T-cell (primary cell): ENCODE measurements at regions not wholly inside any gene's neighbourhood (a gene's known extent, or its start where the extent isn't known, plus 50 kb on each side); places are given as distances from the start of the nearest gene placed in this dataset.

Source experiments
- ATAC-seq, 4 experiments: fragments of 200-7000 bp in 3 of 4; fragments of 150-1000 bp in 1 of 4; cut with Tn5 transposase; replicated peaks in 1 of 4; 1 replicate in 3 of 4; 2 replicates in 1 of 4; pipeline ENCODE4 v1.10.0; 2021; ENCODE audit warnings: moderate library complexity in 3 of 4, mild to moderate bottlenecking in 2 of 4, moderate number of reproducible peaks in 1 of 4
- CTCF ChIA-PET, 2 donors: fragments of 300-600 bp; sonication (Branson Sonifier 250); formaldehyde crosslinking; loops; one replicate each; lab custom pipeline; 2022; ENCODE audit warnings: antibody characterized with exemption in 2 of 2; lab: Charles Lee
- POLR2A ChIA-PET, 2 donors: fragments of 300-600 bp; sonication (Branson Sonifier 250); formaldehyde crosslinking; loops; one replicate each; lab custom pipeline; 2022; ENCODE audit warnings: antibody characterized with exemption in 2 of 2; lab: Charles Lee
- DNase-seq, 35 experiments: peaks; one replicate each; pipeline versions ENCODE4 v3.0.0 to v3.0.0-alpha.2; 2013 to 2023
- H3K27ac ChIP-seq: one replicate; pipeline ENCODE4 v1.5.1; 2013; ENCODE audit warnings: low read length
- H3K27me3 ChIP-seq, 2 experiments: replicated peaks in 1 of 2; 1 replicate in 1 of 2; 2 replicates in 1 of 2; pipeline versions ENCODE4 v1.6.1 to v1.7.0; 2013; ENCODE audit warnings: low read length in 1 of 2, mixed read lengths in 1 of 2; ENCODE audit not compliant: control insufficient read depth in 2 of 2, insufficient read depth in 2 of 2; ENCODE audit errors: extremely low read depth in 1 of 2
- H3K36me3 ChIP-seq, 2 donors: 1 replicate in 1 of 2; 2 replicates in 1 of 2; pipeline versions ENCODE4 v1.6.1 to v1.7.0; 2013; ENCODE audit warnings: low read length in 1 of 2; ENCODE audit not compliant: control insufficient read depth in 2 of 2, insufficient read depth in 1 of 2; ENCODE audit errors: extremely low read depth in 1 of 2
- H3K4me1 ChIP-seq, 2 experiments: 1 replicate in 1 of 2; 2 replicates in 1 of 2; pipeline versions ENCODE4 v1.6.1 to v1.7.0; 2013; ENCODE audit warnings: low read length in 2 of 2, mixed read lengths in 1 of 2; ENCODE audit not compliant: insufficient read depth in 2 of 2, control insufficient read depth in 1 of 2; ENCODE audit errors: extremely low read depth in 1 of 2
- H3K4me3 ChIP-seq, 2 donors: 1 replicate in 1 of 2; 2 replicates in 1 of 2; pipeline versions ENCODE4 v1.5.1 to v1.7.0; 2013; ENCODE audit warnings: mild to moderate bottlenecking in 2 of 2, low read length in 1 of 2, moderate library complexity in 1 of 2; ENCODE audit not compliant: control insufficient read depth in 1 of 2; ENCODE audit errors: extremely low read depth in 1 of 2
- H3K9me3 ChIP-seq: 2 replicates; pipeline ENCODE4 v1.7.0; 2013
- H3K27ac Mint-ChIP-seq, 2 donors: one replicate each; pipeline ENCODE4 v1.8.0; 2020 to 2021; ENCODE audit warnings: mild to moderate bottlenecking in 2 of 2, mixed read lengths in 2 of 2
- H3K27me3 Mint-ChIP-seq, 2 donors: one replicate each; pipeline ENCODE4 v1.8.0; 2021 to 2022; ENCODE audit warnings: mixed read lengths in 2 of 2
- H3K36me3 Mint-ChIP-seq: one replicate; pipeline ENCODE4 v1.8.0; 2021; ENCODE audit warnings: mixed read lengths
- H3K4me1 Mint-ChIP-seq, 3 donors: one replicate each; pipeline ENCODE4 v1.8.0; 2020 to 2022; ENCODE audit warnings: mixed read lengths in 3 of 3, mild to moderate bottlenecking in 1 of 3
- H3K4me3 Mint-ChIP-seq, 3 donors: one replicate each; pipeline ENCODE4 v1.8.0; 2020 to 2022; ENCODE audit warnings: mild to moderate bottlenecking in 3 of 3, mixed read lengths in 3 of 3, moderate library complexity in 3 of 3
- H3K9me3 Mint-ChIP-seq, 3 donors: one replicate each; pipeline ENCODE4 v1.8.0; 2020 to 2022; ENCODE audit warnings: mixed read lengths in 3 of 3
- WGBS: methylation state at CpG from one replicate; pipeline ENCODE4 v1.1.5; 2013; ENCODE audit warnings: missing lambda C conversion rate; ENCODE audit not compliant: insufficient coverage; 5-methylcytosine and 5-hydroxymethylcytosine counted together

DNA sequence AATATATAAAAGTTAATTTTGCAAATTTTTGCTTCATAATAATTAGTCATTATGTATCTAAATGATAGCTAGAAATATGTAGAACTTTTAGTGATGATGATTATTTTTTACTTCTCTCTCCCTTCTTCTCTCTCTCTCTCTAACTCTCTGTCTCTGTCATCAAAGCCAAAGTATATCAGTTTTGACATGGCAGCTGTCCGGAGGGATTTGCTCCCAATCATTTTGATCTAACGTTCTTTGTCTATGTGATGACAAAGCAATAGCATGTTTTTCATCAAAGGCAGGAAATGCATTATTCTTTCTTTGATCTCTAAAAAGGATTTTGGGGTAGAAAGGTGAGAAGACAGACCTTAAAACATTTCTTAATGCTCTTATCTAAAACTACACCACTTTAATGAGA, 402.1 kb downstream of the PDGFC start:
- H3K4me1 Mint-ChIP-seq, result no peaks in the 10 kb centered on the region
- WGBS, result no CpG with 5 or more reads among the region's 2 CpGs
- no peaks in the 10 kb centered on the region for H3K36me3 ChIP-seq
- no peaks in the 10 kb centered on the region for H3K4me1 ChIP-seq
- ChIA-PET POLR2A (no interaction called here), CTCF (no interaction called here)
- H3K36me3 Mint-ChIP-seq, result no peaks in the 10 kb centered on the region
- no peak overlapping the region for H3K4me3 ChIP-seq
- H3K9me3 ChIP-seq, result no peaks in the 10 kb centered on the region
- no peak overlapping the region for H3K27ac Mint-ChIP-seq
- DNase-seq, result no peak
- H3K27me3 ChIP-seq, result no peaks in the 10 kb centered on the region
- no peak overlapping the region for H3K27ac ChIP-seq
- H3K27me3 Mint-ChIP-seq, result no peaks in the 10 kb centered on the region
- no peak overlapping the region for H3K4me3 Mint-ChIP-seq
- no peak for ATAC-seq
- peaks cover 5 to 15% (median 8%) of the 10 kb centered on the region in 3 donors for H3K9me3 Mint-ChIP-seq

DNA sequence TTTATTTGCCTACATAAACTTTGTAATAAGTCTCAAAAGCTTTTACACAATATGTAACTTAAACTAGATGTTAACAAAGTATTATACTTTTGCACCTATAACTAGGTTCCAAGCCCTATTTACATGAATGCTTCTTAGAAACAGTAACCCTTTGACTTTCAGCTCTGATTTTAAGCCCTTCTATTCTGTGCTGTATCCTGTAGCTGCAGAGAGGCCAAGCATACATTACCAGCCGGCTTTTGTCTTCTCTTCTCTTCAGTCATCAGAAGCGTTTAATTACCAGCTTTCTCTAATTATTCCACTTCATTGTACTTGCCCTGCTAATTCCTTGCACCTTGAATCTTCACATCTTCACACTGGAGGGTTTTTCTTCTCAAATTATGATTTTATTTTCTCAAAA, 403.1 kb downstream of the PDGFC start:
- Histone ChIP-seq H3K27ac (no peak overlapping the region), H3K36me3 (no peaks in the 10 kb centered on the region), H3K27me3 (no peaks in the 10 kb centered on the region), H3K4me3 (no peak overlapping the region), H3K9me3 (no peaks in the 10 kb centered on the region), H3K4me1 (no peaks in the 10 kb centered on the region)
- CTCF ChIA-PET, result no interaction called here
- H3K4me1 Mint-ChIP-seq, result no peaks in the 10 kb centered on the region
- no peak overlapping the region for H3K4me3 Mint-ChIP-seq
- H3K27me3 Mint-ChIP-seq, result no peaks in the 10 kb centered on the region
- H3K9me3 Mint-ChIP-seq, result peaks cover 5 to 15% (median 8%) of the 10 kb centered on the region in 3 donors
- DNase-seq (no peak), ATAC-seq (no peak)
- POLR2A ChIA-PET, result no interaction called here
- WGBS, result no CpG with 5 or more reads among the region's 2 CpGs
- no peak overlapping the region for H3K27ac Mint-ChIP-seq
- no peaks in the 10 kb centered on the region for H3K36me3 Mint-ChIP-seq

DNA sequence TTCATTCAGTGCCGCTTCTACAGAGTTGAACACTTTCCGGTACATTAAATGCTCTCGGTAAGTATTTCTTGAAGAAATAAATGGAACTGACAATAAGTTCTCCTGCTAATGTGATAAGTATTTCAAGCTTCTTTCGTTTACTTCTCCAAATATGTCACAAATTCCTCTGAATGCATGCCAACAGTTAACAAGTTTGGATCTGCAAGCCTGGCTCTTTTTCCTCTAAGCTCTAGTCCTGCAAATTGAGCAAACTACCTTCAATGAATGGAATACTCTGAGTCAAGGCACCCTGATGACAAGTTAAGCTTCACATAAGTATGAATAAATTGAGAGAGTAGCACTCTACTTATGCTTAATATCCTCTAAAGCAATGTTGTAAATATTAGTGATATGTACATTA, 403.6 kb downstream of the PDGFC start:
- Mint-ChIP-seq H3K4me1 (no peaks in the 10 kb centered on the region), H3K36me3 (no peaks in the 10 kb centered on the region), H3K9me3 (peaks cover 5 to 15% (median 8%) of the 10 kb centered on the region in 3 donors), H3K27me3 (no peaks in the 10 kb centered on the region), H3K4me3 (no peak overlapping the region), H3K27ac (no peak overlapping the region)
- POLR2A ChIA-PET, result no interaction called here
- H3K27ac ChIP-seq, result no peak overlapping the region
- H3K4me1 ChIP-seq, result no peaks in the 10 kb centered on the region
- no peak for ATAC-seq
- no peak for DNase-seq
- H3K4me3 ChIP-seq, result no peak overlapping the region
- CTCF ChIA-PET, result no interaction called here
- no CpG with 5 or more reads among the region's 4 CpGs for WGBS
- H3K9me3 ChIP-seq, result no peaks in the 10 kb centered on the region
- no peaks in the 10 kb centered on the region for H3K36me3 ChIP-seq
- no peaks in the 10 kb centered on the region for H3K27me3 ChIP-seq

DNA sequence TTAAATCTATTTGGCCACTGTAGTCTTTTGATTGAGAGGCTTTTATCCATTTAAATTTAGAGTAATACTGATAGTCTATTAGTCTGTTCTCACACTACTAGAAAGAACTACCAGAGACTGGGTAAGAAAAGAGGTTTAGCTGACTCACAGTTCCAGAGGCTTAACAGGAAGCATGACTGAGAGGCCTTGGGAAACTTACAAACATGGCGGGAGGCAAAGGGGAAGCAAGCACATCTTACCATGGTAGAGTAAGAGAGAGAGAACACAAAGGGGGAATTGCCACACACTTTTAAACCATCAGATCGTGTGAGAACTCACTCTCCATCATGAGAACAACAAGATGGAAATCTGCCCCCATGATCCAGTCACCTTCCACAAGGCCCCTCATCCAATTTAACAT, 410.9 kb downstream of the PDGFC start:
- Mint-ChIP-seq H3K36me3 (no peaks in the 10 kb centered on the region), H3K4me1 (no peaks in the 10 kb centered on the region), H3K27me3 (no peaks in the 10 kb centered on the region), H3K27ac (no peak overlapping the region), H3K4me3 (no peak overlapping the region), H3K9me3 (peaks cover 0 to 11% (median 8%) of the 10 kb centered on the region in 3 donors)
- ChIA-PET CTCF (no interaction called here), POLR2A (no interaction called here)
- WGBS, result no CpG with 5 or more reads among the region's 2 CpGs
- H3K27me3 ChIP-seq, result no peaks in the 10 kb centered on the region
- ATAC-seq (no peak), DNase-seq (no peak)
- H3K36me3 ChIP-seq, result no peaks in the 10 kb centered on the region
- H3K4me3 ChIP-seq, result no peak overlapping the region
- H3K9me3 ChIP-seq, result no peaks in the 10 kb centered on the region
- H3K4me1 ChIP-seq, result no peaks in the 10 kb centered on the region
- no peak overlapping the region for H3K27ac ChIP-seq

DNA sequence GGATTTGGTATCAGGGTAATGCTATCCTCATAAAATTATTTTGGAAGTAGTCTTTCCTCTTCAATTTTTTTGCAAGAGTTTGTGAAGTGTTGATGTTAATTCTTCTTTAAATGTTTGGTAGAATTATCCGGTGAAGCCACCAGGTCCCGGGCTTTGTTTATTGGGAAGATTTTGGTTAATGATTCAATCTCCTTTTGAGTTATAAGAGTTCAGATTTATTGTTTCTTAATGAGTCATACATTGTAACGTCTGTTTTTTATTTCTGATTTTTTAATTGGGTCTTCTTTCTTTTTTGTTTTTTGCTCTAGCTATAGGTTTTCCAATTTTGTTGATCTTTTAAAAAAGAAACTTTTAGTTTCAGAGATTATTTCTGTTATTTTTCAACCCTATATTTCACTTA, 412.3 kb downstream of the PDGFC start:
- no peak for DNase-seq
- Histone ChIP-seq H3K27ac (no peak overlapping the region), H3K27me3 (no peaks in the 10 kb centered on the region), H3K9me3 (no peaks in the 10 kb centered on the region), H3K36me3 (no peaks in the 10 kb centered on the region), H3K4me3 (no peak overlapping the region), H3K4me1 (no peaks in the 10 kb centered on the region)
- ATAC-seq, result no peak
- H3K9me3 Mint-ChIP-seq, result peaks cover 0 to 20% (median 11%) of the 10 kb centered on the region in 3 donors
- H3K36me3 Mint-ChIP-seq, result no peaks in the 10 kb centered on the region
- no peak overlapping the region for H3K4me3 Mint-ChIP-seq
- no peak overlapping the region for H3K27ac Mint-ChIP-seq
- no peaks in the 10 kb centered on the region for H3K27me3 Mint-ChIP-seq
- H3K4me1 Mint-ChIP-seq, result no peaks in the 10 kb centered on the region
- WGBS, result 92% methylated on average over 2 of the region's 3 CpGs
- POLR2A ChIA-PET, result no interaction called here
- CTCF ChIA-PET, result no interaction called here

DNA sequence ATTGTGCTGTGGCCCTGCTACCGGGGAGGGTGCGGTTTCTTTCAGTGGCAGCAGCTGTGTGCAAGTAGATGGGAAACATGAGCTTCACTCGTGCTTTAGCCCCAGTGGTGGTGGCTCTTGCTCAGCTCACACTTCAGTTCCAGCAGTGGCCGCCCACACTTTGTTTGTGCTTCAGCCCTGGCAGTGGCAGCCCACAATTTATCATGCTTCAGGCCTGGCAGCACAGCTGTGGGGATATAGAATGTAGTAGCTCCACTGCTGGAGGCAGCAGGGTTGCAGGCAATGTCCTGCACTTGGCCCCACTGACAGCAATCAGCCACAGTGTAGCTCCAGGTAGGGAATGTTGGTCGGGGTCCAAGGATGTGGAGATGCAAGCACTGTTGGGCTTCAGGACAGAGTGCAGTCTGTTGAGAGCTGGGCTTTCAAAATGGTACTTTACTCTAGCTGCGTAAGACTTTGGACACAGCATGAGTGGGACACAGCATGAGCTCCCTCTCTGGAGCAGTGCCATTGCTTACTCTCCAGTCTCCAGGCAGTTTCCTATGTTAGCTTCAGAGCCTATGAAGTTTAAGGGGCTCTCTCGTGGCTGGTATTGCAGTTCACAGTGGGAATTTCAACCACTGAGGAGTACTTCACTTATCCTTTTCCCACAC, 413.1 kb downstream of the PDGFC start:
- CTCF ChIA-PET, result no interaction called here
- no peak overlapping the region for H3K27ac ChIP-seq
- no peak for ATAC-seq
- no peaks in the 10 kb centered on the region for H3K27me3 ChIP-seq
- POLR2A ChIA-PET, result no interaction called here
- Mint-ChIP-seq H3K27ac (no peak overlapping the region), H3K9me3 (peaks cover 0 to 27% (median 11%) of the 10 kb centered on the region in 3 donors), H3K4me3 (no peak overlapping the region), H3K36me3 (no peaks in the 10 kb centered on the region), H3K27me3 (no peaks in the 10 kb centered on the region), H3K4me1 (no peaks in the 10 kb centered on the region)
- no peaks in the 10 kb centered on the region for H3K4me1 ChIP-seq
- no peak overlapping the region for H3K4me3 ChIP-seq
- no peaks in the 10 kb centered on the region for H3K36me3 ChIP-seq
- 79% methylated on average over 5 of the region's 7 CpGs for WGBS
- no peaks in the 10 kb centered on the region for H3K9me3 ChIP-seq
- no peak for DNase-seq

DNA sequence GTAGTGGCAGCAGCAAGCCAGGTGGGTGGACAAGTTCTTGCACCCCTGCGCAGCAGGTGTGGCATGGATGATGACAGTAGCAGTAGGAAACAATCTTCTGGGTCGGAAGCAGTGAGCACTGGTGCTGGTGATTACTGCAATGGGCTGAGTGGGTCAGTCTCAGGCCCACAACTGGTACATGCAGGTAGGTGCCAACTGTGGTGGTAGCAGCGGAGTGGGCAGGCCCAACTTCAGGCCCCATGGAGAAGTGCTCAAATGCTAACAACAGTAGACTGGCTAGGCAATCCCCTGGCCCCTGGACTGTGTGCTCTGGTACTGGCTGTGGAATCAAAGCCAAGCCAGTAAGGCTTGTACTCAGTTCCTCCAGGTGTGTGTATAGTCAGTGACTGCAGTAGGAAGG, 413.7 kb downstream of the PDGFC start:
- no peaks in the 10 kb centered on the region for H3K9me3 ChIP-seq
- POLR2A ChIA-PET, result no interaction called here
- H3K27me3 ChIP-seq, result no peaks in the 10 kb centered on the region
- H3K4me1 Mint-ChIP-seq, result no peaks in the 10 kb centered on the region
- no peaks in the 10 kb centered on the region for H3K4me1 ChIP-seq
- H3K27ac ChIP-seq, result no peak overlapping the region
- H3K9me3 Mint-ChIP-seq, result peaks cover 0 to 27% (median 11%) of the 10 kb centered on the region in 3 donors
- H3K36me3 Mint-ChIP-seq, result no peaks in the 10 kb centered on the region
- CTCF ChIA-PET, result no interaction called here
- H3K4me3 ChIP-seq, result no peak overlapping the region
- no peak overlapping the region for H3K27ac Mint-ChIP-seq
- no peaks in the 10 kb centered on the region for H3K36me3 ChIP-seq
- no peak for DNase-seq
- H3K4me3 Mint-ChIP-seq, result no peak overlapping the region
- H3K27me3 Mint-ChIP-seq, result no peaks in the 10 kb centered on the region
- no peak for ATAC-seq
- WGBS, result 87% methylated on average over 3 of the region's 3 CpGs
